Upper lobe of left lung (tissue), 4 donors: ENCODE measurements at regions not wholly inside any gene's neighbourhood (a gene's known extent, or its start where the extent isn't known, plus 50 kb on each side); places are given as distances from the start of the nearest gene placed in this dataset.

Experiments used
- EP300 ChIP-seq, 4 donors: sonication (generic); formaldehyde crosslinking; IDR thresholded peaks; one replicate each; pipeline ENCODE4 v1.5.1; 2017; ENCODE audit warnings: antibody characterized with exemption in 4 of 4, control low read depth in 2 of 4
- POLR2A ChIP-seq, 4 donors: fragments of 450-650 bp; IDR thresholded peaks; one replicate each; pipeline ENCODE4 v1.5.1; 2016 to 2017; ENCODE audit warnings: antibody characterized with exemption in 4 of 4, mild to moderate bottlenecking in 2 of 4
- POLR2AphosphoS5 ChIP-seq, 2 donors: sonication (generic); formaldehyde crosslinking; IDR thresholded peaks; one replicate each; pipeline ENCODE4 v1.5.1; 2017; ENCODE audit warnings: antibody characterized with exemption in 2 of 2
- TF ChIP-seq, protein P1 (sequence below), 6 experiments: fragments of 450-650 bp in 4 of 6; fragments of 200-600 bp in 2 of 6; sonication (generic) in 2 of 6; IDR thresholded peaks; one replicate each; pipeline ENCODE4 v1.5.1; 2016 to 2019; ENCODE audit warnings: antibody characterized with exemption in 6 of 6

GRCh38 chr6:164871783-164872182, 437.6 kb downstream of the C6orf118 start:
- TF ChIP-seq, protein P1, sequence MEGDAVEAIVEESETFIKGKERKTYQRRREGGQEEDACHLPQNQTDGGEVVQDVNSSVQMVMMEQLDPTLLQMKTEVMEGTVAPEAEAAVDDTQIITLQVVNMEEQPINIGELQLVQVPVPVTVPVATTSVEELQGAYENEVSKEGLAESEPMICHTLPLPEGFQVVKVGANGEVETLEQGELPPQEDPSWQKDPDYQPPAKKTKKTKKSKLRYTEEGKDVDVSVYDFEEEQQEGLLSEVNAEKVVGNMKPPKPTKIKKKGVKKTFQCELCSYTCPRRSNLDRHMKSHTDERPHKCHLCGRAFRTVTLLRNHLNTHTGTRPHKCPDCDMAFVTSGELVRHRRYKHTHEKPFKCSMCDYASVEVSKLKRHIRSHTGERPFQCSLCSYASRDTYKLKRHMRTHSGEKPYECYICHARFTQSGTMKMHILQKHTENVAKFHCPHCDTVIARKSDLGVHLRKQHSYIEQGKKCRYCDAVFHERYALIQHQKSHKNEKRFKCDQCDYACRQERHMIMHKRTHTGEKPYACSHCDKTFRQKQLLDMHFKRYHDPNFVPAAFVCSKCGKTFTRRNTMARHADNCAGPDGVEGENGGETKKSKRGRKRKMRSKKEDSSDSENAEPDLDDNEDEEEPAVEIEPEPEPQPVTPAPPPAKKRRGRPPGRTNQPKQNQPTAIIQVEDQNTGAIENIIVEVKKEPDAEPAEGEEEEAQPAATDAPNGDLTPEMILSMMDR (IDR thresholded peaks at IDR 0.05) = no peak
- TF ChIP-seq POLR2A (IDR thresholded peaks at IDR 0.05) (no peak), EP300 (IDR thresholded peaks at IDR 0.05) (no peak), POLR2AphosphoS5 (IDR thresholded peaks at IDR 0.05) (no peak)
